ENCODE measurements at regions not wholly inside any gene's neighbourhood (a gene's known extent, or its start where the extent isn't known, plus 50 kb on each side); places are given as distances from the start of the nearest gene placed in this dataset.
"Not testable (repeated sequence)": the region's sequence is repeated elsewhere in the genome, so short reads cannot be mapped to it uniquely, and the experiment has no call there.

- no peak for DNase-seq
These were observed 256.2 kb upstream of the MGMT start for GRCh38 chr10:129210876-129211275.

GRCh38 chr10:129213256-129213655, 253.8 kb upstream of the MGMT start:
- no peak for DNase-seq

- not testable (repeated sequence) for DNase-seq
These were observed 253.0 kb upstream of the MGMT start for GRCh38 chr10:129213996-129214395.

DNA sequence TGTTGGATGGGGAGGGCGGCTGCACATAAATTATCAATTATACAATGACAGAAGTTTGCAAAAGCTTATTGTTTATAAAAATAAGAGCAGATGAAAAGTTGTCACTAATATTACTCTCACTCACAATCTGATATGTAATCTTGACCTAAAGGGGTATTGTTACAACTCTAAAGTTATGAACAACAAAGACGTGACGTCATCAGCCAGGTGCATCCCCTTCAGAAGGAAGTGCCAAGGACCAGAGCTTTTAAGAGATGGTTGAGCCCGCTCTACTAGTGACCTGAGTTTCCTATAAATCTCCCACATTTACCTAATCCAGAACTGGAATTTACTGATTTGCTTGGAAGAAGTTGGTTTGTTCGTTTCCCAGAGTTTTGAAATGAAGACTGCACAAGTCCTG, 247.7 kb upstream of the MGMT start:
- DNase-seq: no peak

DNA sequence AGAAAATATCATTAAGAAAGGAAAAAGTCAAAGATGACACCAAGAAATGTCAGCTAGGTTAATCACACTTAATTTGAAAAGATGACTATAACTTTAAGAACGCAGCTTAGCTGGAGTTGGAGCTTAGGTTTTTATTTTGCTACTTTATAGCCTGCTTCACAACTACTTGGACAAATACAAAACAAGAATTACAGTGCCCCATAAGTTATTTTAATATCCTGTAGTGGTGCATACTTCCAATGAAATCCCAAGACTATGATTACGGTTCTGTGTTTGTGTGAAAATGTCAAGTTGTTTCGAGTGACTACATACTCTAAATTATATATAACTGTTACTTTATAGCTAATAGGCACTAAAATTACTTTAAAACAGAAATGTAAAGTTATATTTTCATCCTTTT, 244.6 kb upstream of the MGMT start:
- DNase-seq: no peak

GRCh38 chr10:129223363-129223762, 243.7 kb upstream of the MGMT start:
- no peak for DNase-seq

DNA sequence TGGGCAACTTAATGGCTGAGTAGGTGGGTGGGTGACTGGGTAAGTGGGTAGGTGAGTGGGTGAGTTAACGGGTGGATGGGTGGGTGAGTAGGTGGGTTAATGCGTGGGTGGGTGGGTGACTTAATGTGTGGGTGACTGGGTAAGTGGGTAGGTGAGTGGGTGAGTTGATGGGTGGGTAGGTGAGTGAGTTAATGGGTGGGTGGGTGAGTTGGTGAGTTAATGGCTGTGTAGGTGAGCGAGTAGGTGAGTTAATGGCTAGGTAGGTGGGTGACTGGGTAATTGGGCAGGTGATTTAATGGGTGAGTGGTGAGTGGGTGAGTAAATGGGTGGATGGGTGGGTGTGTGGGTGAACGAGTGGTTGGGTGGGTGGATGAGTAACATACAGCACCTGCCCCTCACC, 243.0 kb upstream of the MGMT start:
- DNase-seq: no peak

- no peak for DNase-seq
These were observed 235.2 kb upstream of the MGMT start for GRCh38 chr10:129231821-129232220.

- no peak for DNase-seq
These were observed 233.5 kb upstream of the MGMT start for GRCh38 chr10:129233351-129234148.

DNA sequence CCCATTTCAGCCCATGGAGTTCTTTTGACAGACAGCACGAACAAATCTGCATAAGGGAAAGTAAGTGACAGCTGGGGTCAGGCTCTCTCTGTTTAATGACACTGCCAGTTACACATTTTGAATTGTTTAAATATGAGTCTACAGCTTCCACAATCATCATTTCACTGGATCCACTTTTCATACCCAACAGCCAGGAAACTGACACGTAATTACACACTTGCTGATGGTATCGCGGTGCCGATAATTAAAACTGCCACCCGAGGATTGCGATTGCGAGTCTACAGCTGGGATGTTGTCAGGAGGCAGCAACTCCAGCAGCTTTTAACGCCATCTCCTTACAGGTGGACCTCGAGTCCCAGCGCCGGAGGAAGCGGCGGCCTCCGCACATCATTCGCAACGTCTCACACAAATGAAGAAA, 230.8 kb upstream of the MGMT start:
- DNase-seq: no peak

DNA sequence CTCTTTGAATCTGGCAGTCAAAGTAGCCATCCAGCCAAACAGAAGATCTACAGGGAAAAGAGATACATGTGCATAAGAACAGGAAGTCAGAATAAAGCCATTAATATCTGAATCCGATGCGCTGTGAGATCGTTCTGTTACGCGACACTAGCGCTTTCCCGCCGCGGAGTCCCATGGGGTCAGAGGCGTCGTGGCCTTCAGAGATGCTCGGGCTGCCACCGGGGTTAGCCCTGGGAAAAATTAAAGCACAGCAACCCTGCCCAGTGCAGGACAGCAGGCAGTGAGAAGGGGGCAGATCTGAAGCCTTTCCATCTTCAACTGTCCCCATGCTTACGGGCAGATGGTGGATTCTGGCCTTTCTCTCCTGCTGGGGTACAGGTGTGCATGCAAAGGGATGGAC, 225.6 kb upstream of the MGMT start:
- no peak for DNase-seq

- DNase-seq: no peak
These were observed 222.7 kb upstream of the MGMT start for GRCh38 chr10:129244298-129244697.

GRCh38 chr10:129244757-129245156, 222.3 kb upstream of the MGMT start:
- no peak for DNase-seq

DNA sequence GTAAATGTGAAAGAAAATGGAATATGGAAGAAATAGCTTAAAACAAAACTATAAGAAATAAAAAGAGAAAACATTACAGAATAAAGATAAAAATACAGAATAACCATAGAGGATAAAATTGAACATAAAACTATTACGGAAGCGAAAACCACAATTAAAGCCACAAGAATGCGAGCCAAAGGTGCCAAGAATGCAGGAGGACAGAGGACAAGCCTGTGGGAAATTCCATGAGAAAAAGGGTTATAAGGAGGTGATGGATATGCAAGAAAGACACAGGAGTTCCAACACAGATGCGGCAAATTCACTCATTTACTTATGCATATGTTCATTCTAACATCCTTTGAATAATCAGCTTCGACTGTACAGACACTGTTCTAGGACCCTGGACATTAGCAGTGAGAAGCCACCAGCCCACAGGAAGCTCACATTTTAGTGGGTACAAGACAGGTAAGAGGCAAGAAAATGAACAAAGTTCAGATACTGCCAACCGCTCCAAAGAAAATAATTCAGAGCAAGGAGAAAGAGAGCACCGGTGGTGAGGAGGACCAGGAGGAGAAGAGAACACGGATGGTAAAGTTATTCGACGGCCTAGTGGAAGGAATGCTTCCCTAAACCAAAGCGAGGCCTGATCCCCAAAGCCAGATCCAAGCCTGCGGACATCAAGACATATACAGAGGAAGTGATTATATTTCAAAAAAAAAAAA, 213.7 kb upstream of the MGMT start:
- DNase-seq: no peak

- no peak for DNase-seq
These were observed 213.2 kb upstream of the MGMT start for GRCh38 chr10:129253865-129254179.

DNA sequence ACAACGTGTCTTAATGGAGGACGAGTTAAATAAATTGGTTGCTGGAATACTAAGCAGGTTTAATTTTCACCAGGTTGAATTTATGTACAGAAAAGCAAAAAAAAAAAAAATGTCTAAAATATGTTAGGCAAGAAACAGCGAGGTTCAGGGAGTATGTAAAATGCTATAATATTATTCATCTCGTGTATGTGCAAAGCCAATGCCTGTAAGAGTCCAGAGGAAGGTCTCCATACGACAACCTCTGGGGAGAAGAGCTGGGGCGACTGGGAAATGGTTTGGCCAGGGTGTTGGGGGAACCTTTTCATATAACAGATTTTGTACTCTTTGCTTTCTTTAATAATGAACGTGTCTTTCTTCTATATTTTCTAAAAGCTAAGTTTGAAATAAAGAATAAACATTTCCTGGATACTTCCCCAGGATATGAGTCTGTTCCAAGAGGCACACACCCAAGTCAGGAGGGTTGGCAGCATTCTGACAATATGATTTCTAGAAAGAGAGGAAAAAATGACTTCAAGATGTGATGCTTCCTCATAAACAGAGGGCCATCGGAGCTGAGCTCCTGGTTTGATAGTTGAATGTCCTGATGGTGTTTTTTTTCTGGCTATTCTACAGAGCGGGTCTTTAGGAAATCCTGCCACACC, 208.6 kb upstream of the MGMT start:
- DNase-seq: no peak

DNA sequence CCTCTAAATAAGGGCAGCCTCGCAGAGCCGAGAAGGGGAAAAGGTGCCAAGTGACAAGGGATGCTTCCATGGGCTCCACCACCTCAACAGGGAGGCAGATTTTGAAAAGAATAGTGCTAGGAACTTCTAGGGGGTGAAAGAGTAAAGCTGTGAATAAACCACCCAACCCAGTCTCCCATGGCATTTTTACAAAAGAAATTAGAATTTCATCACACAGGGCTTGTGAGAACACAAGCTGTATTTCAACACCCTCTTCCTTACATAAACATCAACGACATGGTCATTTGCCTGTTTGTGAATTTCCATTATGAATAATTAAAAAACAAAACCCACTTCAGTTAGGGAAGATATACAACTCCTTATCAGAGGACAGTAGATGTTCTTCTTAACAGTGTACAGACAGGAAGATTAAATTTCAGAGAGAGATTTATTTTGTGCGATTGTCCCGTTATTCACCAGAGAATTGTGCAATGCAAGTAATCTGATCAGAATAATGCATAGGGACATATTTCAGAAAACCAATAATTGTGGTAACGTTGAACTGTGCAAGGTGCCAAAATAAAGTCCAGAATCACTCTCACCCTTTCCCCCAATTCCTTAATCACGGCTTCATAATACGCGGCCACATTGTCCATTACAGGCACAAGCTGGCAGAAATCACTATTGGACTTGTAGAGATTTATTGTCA, 207.8 kb upstream of the MGMT start:
- no peak for DNase-seq

- no peak for DNase-seq
These were observed 194.9 kb upstream of the MGMT start for GRCh38 chr10:129272176-129272575.

DNA sequence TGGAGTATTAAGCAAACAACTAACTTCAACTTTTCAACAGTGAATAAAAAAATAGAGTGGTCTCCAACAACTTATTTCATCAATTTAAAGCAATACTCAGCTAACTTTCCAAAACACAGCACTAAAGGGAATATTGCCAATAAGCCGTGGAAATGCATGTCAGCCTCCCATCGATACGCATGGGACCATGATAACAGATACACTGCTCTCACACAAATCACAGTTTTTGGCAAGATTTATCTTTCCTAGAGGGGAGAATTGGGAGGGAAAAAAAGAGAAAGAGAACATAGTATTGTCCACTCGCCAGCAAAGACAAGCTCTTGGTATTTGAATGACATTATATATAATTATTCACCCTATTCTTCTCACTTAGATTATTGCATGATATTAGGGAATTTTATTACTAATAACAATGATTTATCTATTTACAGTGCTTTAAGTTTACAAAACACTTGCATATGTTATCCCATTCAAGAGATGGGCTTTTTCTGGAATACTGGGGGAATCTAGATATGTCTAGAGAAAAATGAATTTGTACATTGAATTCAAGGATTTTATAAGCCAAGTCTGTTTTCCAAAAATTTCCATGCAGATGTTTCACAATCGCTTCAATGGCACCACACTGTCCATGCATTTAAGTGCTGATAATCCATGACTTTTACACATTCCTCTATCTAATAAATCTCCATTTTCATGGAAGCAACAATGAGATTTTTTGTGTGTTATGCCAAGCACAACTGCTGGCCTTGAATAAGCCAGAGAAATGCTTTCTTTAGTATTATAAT, 194.0 kb upstream of the MGMT start:
- no peak for DNase-seq

DNA sequence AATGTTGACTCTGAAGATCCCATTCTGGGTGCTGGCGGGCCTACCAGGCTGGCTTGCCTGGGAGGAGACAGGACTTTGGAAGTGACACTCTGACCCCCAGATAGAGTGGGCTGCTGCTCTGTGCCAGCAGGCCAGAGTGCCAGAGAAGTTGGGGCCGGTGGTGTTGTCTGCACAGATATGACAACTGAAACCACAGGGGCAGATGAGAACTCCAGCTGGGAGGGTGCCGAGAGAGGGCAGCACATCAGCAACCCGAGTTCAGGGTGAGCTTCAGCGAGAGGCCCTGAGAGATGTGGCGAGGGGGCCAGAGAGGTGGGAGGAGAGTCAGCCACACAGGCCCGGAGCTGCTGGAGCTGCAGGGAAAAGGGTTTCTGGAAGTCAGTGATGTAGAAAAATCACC, 193.2 kb upstream of the MGMT start:
- DNase-seq: no peak

DNA sequence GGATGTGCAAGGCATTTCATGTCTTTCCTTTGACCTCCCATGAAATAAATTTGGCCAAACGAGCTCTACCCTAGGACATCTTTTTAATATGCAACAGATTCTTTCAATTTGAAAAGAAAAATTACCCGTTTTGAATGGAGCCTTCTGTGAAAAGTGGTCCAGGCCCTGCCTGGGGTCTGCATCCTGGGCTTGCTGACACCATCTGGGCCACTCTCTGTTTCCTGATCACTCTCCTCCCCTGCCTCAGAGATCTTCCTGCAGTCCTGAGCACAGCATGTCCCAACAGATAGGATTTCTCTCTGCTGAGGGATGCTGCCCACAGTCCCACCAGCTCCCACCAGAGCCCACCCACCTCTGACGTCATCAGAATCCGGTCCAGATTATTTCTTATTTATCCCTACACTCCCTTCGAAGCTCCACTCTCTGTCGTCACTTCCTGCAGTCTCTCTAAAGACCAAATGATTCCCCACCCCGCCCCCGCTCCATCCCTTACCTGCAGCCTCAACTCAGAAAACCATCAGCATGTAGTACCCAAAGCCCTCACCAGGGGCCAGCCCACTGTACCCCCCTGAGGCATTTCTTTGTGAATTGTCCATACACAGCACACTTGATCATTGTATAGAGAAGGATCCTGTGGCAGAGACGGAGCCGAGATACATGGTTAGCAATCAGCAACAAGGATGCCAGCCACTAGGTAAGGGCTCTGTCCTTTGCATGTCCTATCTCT, 192.1 kb upstream of the MGMT start:
- no peak for DNase-seq

- no peak for DNase-seq
These were observed 191.2 kb upstream of the MGMT start for GRCh38 chr10:129275886-129276285.

Data from NCI-H2029 (cell line).